Putamen (tissue), 1 donor: ENCODE measurements at regions not wholly inside any gene's neighbourhood (a gene's known extent, or its start where the extent isn't known, plus 50 kb on each side); places are given as distances from the start of the nearest gene placed in this dataset.
A peak's percentile ranks its signal among the peaks of the same experiment; 100 is the strongest.
"Not testable (repeated sequence)": the region's sequence is repeated elsewhere in the genome, so short reads cannot be mapped to it uniquely, and the experiment has no call there.

Experiments used
- DNase-seq: peaks from one replicate; pipeline ENCODE4 v3.0.0-alpha.2; 2016; ENCODE audit warnings: low spot score

- no peak for DNase-seq
These were observed 170.8 kb upstream of the ZNF267 start for GRCh38 chr16:31702796-31703195.

- DNase-seq, result no peak
These were observed 170.0 kb upstream of the ZNF267 start for GRCh38 chr16:31703526-31704128.

GRCh38 chr16:31704138-31704537 is 169.5 kb upstream of the ZNF267 start:
- DNase-seq, result no peak

GRCh38 chr16:31705371-31705770 is 168.2 kb upstream of the ZNF267 start:
- no peak for DNase-seq

- DNase-seq, result no peak
These were observed 167.3 kb upstream of the ZNF267 start for GRCh38 chr16:31706318-31706717.

- no peak for DNase-seq
These were observed 166.7 kb upstream of the ZNF267 start for GRCh38 chr16:31706925-31707324.

- no peak for DNase-seq
These were observed 165.8 kb upstream of the ZNF267 start for GRCh38 chr16:31707743-31708335.

- DNase-seq, result no peak
These were observed 165.3 kb upstream of the ZNF267 start for GRCh38 chr16:31708348-31708747.

- DNase-seq, result no peak
These were observed 164.4 kb upstream of the ZNF267 start for GRCh38 chr16:31709181-31709580.

GRCh38 chr16:31710134-31710533 is 163.5 kb upstream of the ZNF267 start:
- peak; percentile 51 for DNase-seq

GRCh38 chr16:31710880-31711279 is 162.7 kb upstream of the ZNF267 start:
- DNase-seq, result no peak

GRCh38 chr16:31711344-31711845 is 162.2 kb upstream of the ZNF267 start:
- DNase-seq, result no peak

- DNase-seq, result no peak
These were observed 161.5 kb upstream of the ZNF267 start for GRCh38 chr16:31712064-31712540.

- DNase-seq, result peak; percentile 92
These were observed 160.3 kb upstream of the ZNF267 start for GRCh38 chr16:31713071-31713944.

- no peak for DNase-seq
These were observed 159.4 kb upstream of the ZNF267 start for GRCh38 chr16:31713945-31714902.

GRCh38 chr16:31714903-31715504 is 158.6 kb upstream of the ZNF267 start:
- no peak for DNase-seq

- DNase-seq, result no peak
These were observed 157.7 kb upstream of the ZNF267 start for GRCh38 chr16:31715915-31716314.

- no peak for DNase-seq
These were observed 154.6 kb upstream of the ZNF267 start for GRCh38 chr16:31718998-31719397.

- no peak for DNase-seq
These were observed 146.1 kb upstream of the ZNF267 start for GRCh38 chr16:31727553-31727952.

GRCh38 chr16:31734265-31734664 is 139.3 kb upstream of the ZNF267 start:
- DNase-seq, result no peak

GRCh38 chr16:31745098-31745497 is 128.5 kb upstream of the ZNF267 start:
- not testable (repeated sequence) for DNase-seq
